Erythroblast (primary cell): ENCODE measurements at regions not wholly inside any gene's neighbourhood (a gene's known extent, or its start where the extent isn't known, plus 50 kb on each side); places are given as distances from the start of the nearest gene placed in this dataset.

ENCODE experiments used
- GATA1 ChIP-seq: IDR thresholded peaks from 2 replicates; pipeline ENCODE4 v1.6.1; 2011; ENCODE audit warnings: low read depth, mild to moderate bottlenecking, control low read depth, low read length, moderate library complexity
- POLR2A ChIP-seq: IDR thresholded peaks from 2 replicates; pipeline ENCODE4 v1.6.1; 2011; ENCODE audit warnings: mild to moderate bottlenecking, low read length

GRCh38 chr13:83702021-83702420 is 180.3 kb downstream of the SLITRK1 start:
- TF ChIP-seq POLR2A, result no peak
- TF ChIP-seq GATA1, result no peak
